Fibroblast of lung (primary cell): ENCODE measurements at regions not wholly inside any gene's neighbourhood (a gene's known extent, or its start where the extent isn't known, plus 50 kb on each side); places are given as distances from the start of the nearest gene placed in this dataset.

ENCODE experiments used
- EZH2 ChIP-seq: IDR thresholded peaks from 2 replicates; pipeline ENCODE4 v1.5.1; 2012; ENCODE audit warnings: low read length, control low read depth, mild to moderate bottlenecking; ENCODE audit errors: missing control alignments
- TF ChIP-seq, protein P1 (sequence below), 2 donors: IDR thresholded peaks in 1 of 2; conservative IDR thresholded peaks in 1 of 2; 1 replicate in 1 of 2; 2 replicates in 1 of 2; pipeline ENCODE4 v1.5.1; 2011 to 2012; ENCODE audit warnings: low read length in 2 of 2, control low read depth in 1 of 2, inconsistent platforms in 1 of 2, low read depth in 1 of 2, mild to moderate bottlenecking in 1 of 2

DNA sequence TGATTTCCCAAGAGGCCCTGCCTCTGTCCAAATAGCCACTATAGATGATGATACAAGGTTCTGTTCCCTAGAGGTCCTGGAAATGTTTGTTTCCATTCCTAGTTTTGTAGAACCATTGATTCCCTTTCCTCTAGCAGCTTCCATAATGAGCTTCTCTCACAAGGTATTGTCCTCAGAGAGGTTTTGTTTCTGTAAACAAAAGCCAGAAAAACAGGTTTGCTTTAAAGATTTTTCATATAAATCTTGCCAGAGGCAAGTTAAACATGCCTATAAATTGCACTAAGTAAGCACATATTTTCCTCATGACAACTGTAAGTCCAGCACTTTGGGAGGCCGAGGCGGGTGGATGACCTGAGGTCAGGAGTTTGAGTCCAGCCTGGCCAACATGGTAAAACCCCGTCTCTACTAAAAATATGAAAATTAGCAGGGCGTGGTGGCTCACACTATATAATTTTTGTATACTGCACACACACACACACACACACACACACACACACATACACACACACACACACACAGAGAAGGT is 1787.7 kb downstream of the EFNA5 start:
- TF ChIP-seq, protein P1, sequence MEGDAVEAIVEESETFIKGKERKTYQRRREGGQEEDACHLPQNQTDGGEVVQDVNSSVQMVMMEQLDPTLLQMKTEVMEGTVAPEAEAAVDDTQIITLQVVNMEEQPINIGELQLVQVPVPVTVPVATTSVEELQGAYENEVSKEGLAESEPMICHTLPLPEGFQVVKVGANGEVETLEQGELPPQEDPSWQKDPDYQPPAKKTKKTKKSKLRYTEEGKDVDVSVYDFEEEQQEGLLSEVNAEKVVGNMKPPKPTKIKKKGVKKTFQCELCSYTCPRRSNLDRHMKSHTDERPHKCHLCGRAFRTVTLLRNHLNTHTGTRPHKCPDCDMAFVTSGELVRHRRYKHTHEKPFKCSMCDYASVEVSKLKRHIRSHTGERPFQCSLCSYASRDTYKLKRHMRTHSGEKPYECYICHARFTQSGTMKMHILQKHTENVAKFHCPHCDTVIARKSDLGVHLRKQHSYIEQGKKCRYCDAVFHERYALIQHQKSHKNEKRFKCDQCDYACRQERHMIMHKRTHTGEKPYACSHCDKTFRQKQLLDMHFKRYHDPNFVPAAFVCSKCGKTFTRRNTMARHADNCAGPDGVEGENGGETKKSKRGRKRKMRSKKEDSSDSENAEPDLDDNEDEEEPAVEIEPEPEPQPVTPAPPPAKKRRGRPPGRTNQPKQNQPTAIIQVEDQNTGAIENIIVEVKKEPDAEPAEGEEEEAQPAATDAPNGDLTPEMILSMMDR (conservative IDR thresholded peaks at IDR 0.05 in 1 of 2, IDR thresholded peaks at IDR 0.05 in 1 of 2; ENCODE audit: low read depth in 1 of 2, low read length in 2 of 2), result no peak
- no peak for TF ChIP-seq EZH2
